D721Med (cell line): ENCODE measurements at regions not wholly inside any gene's neighbourhood (a gene's known extent, or its start where the extent isn't known, plus 50 kb on each side); places are given as distances from the start of the nearest gene placed in this dataset.

Experiments
- DNase-seq: peaks from one replicate; pipeline ENCODE4 v3.0.0; 2011; ENCODE audit warnings: low spot score; ENCODE audit not compliant: insufficient read length
- FAIRE-seq: peaks from 2 replicates; lab custom pipeline; 2011; peaks lifted over from hg19 to GRCh38; lab: Jason Lieb, UNC
- CTCF ChIP-seq: IDR thresholded peaks from 2 replicates; pipeline ENCODE4 v1.5.1; 2012; ENCODE audit warnings: mild to moderate bottlenecking, control low read depth; ENCODE audit not compliant: insufficient read depth; ENCODE audit errors: missing control alignments

DNA sequence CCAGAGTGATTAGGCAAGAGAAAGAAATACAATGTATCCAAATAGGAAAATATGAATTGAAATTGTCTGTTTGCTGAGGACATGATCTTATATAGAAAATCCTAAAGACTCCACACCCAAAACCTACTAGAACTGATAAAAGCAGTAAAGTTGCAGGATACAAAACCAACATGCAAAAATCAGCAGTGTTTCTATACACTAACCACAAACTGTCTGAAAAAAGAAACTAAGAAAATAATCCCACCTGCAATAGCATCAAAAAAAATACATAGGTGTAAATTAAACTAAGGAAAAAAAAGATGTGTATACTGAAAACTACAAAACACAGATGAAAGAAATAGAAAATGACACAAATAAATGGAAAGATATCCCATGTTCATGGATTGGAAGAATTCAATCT lies 203.6 kb upstream of the SETMAR start:
- DNase-seq, result no peak
- FAIRE-seq, result no peak
- TF ChIP-seq CTCF, result no peak

GRCh38 chr3:4107430-4107829 lies 195.7 kb upstream of the SETMAR start:
- FAIRE-seq (no peak), DNase-seq (no peak)
- TF ChIP-seq CTCF, result peak; percentile 23

DNA sequence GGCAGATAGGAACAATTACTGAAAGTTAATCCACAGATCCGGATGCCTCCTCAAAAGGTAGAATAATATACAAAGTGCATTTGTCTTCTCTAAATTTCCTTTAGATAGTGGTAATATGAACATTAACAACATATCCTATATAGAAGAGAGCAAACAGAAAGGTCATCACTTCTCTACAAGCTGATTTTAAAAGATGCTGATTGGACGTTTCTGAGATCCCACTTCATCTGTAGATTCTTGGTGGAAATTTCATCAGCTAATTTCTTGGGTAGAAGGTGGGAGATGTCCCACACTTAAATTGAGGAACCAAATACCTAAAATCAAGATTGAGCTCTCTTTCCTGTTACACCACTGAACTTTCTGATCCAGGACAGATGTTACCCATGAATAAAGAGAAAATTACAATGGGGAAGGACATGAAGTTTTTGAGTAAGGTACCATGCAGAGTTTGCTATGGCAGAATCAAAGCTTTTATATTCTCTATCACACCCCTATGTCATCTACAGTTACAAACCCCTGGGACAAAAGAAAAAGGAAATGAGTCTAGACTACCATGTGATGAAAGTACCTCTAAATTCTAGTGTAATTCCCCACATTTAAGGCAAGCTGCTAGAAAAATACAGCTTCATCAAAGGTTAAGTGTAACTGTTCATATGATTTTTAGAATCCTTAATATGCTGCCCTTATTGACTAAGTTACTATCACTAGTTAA lies 189.2 kb upstream of the SETMAR start:
- TF ChIP-seq CTCF, result no peak
- FAIRE-seq (no peak), DNase-seq (no peak)

DNA sequence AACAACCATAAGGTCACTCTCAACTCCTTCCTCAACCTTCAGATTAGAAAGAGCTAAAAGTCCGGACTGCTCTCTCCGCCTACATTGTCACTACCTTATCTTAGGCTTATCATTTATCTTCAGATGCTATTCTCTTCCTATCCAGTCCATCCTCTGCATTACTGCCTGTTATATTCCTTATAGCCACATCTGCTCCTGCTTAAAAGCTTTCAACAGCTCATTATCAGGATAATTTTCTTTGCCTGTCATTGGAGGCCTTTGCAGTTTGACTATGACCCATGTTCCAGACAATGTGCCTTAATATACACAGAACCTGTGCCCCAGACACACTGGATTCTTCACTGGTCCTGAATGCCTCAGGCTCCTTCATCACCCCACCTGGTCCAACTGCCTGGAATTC lies 184.1 kb upstream of the SETMAR start:
- FAIRE-seq (no peak), DNase-seq (no peak)
- TF ChIP-seq CTCF, result no peak

DNA sequence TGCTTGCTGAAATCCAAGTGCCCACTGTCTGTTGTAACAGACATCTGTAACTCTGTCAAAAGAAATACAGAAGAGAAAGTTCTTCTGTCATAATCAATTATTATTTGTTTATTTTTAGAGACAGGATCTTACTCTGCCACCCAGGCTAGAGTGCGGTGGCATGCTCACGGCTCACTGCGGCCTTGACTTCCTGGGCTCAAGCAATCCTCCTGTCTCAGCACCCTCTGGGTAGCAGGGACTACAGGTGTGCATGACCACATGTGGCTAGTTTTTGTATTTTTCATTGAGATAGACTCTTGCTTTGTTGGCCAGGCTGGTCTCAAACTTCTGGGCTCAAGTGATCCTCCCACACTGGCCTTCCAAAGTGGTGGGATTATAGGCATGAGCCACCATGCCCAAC lies 177.6 kb upstream of the SETMAR start:
- no peak for FAIRE-seq
- no peak for DNase-seq
- no peak for TF ChIP-seq CTCF

- no peak for TF ChIP-seq CTCF
- no peak for DNase-seq
- FAIRE-seq, result no peak
These were observed 164.9 kb upstream of the SETMAR start for GRCh38 chr3:4138150-4138785.

DNA sequence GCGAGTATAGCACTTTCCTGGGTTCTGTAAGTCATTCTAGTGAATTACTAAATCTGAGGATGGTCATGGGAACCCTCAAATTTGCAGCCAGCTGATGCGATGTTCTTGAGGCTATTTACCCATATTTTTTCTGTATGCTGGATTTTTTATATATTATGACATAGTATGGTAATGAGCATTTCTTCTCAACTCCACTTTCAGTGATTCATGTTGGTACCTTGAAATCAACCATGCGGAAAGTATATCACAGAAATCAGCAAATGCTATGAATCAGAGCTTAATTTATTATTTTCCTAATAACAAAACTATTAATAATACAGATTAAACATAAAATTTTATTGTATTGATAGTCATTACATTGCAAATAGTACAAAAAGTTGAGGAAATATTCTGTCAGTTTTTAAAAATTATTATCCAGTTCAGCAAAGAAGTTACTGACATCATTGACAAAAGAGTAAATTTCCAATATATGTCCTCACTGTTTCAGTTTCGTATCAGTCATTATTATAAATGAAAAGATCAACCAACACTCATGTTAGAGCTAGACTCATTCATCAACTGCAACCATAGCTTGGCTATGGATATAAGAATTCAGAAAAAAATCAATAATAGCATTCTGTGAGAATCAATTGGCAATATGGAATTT lies 164.3 kb upstream of the SETMAR start:
- DNase-seq (no peak), FAIRE-seq (no peak)
- no peak for TF ChIP-seq CTCF
